RWPE1 (cell line): ENCODE measurements at regions not wholly inside any gene's neighbourhood (a gene's known extent, or its start where the extent isn't known, plus 50 kb on each side); places are given as distances from the start of the nearest gene placed in this dataset.
A peak's percentile ranks its signal among the peaks of the same experiment; 100 is the strongest.
"Not testable (repeated sequence)": the region's sequence is repeated elsewhere in the genome, so short reads cannot be mapped to it uniquely, and the experiment has no call there.

Source experiments
- CTCF ChIA-PET: fragments of 350-600 bp; sonication (Branson Sonifier 250); formaldehyde crosslinking; extraction: SDS; loops from one replicate; lab custom pipeline; 2021; lab: Yijun Ruan, JAX
- POLR2A ChIA-PET: fragments of 400-600 bp; formaldehyde crosslinking; extraction: SDS; loops from one replicate; lab custom pipeline; 2020; ENCODE audit warnings: antibody characterized with exemption; ENCODE audit not compliant: low non-redundant PET; lab: Yijun Ruan, JAX
- DNase-seq: peaks from one replicate; pipeline ENCODE4 v3.0.0; 2012; ENCODE audit warnings: low spot score
- H3K27ac ChIP-seq: fragments of 450-650 bp; 2 replicates; pipeline ENCODE4 v1.5.1; 2017
- CTCF ChIP-seq: fragments of 450-650 bp; conservative IDR thresholded peaks from 2 replicates; pipeline ENCODE4 v1.5.1; 2017; ENCODE audit warnings: low read depth, mild to moderate bottlenecking

- POLR2A ChIA-PET, result no interaction called here
- no peak for DNase-seq
- TF ChIP-seq CTCF, result no peak
- CTCF ChIA-PET, result no interaction called here
- no peak overlapping the region for H3K27ac ChIP-seq
These were observed 876.4 kb downstream of the NR2F1-AS1 start for GRCh38 chr5:92704590-92704989.

- ChIA-PET POLR2A (no interaction called here), CTCF (interaction anchor here (0.7 kb wide), 1 partner anchor 186 kb away, joined by 3 read pairs; no protein-coding TSS in a partner anchor)
- no peak for TF ChIP-seq CTCF
- no peak for DNase-seq
- no peak overlapping the region for H3K27ac ChIP-seq
These were observed 877.0 kb downstream of the NR2F1-AS1 start for GRCh38 chr5:92703976-92704375.

GRCh38 chr5:92695123-92696003 is 885.7 kb downstream of the NR2F1-AS1 start:
- ChIA-PET POLR2A (no interaction called here), CTCF (no interaction called here)
- no peak for DNase-seq
- no peak overlapping the region for H3K27ac ChIP-seq
- no peak for TF ChIP-seq CTCF

GRCh38 chr5:92694067-92694466 is 887.0 kb downstream of the NR2F1-AS1 start:
- CTCF ChIA-PET, result no interaction called here
- no peak for TF ChIP-seq CTCF
- POLR2A ChIA-PET, result no interaction called here

GRCh38 chr5:92691955-92692354 is 889.1 kb downstream of the NR2F1-AS1 start:
- POLR2A ChIA-PET, CTCF ChIA-PET, DNase-seq, H3K27ac ChIP-seq: not testable (repeated sequence)

More at GRCh38 chr5:92694067-92694466, 887.0 kb downstream of the NR2F1-AS1 start:
- no peak for DNase-seq
- H3K27ac ChIP-seq, result no peak overlapping the region

- ChIA-PET CTCF (interaction anchor here (0.5 to 0.6 kb wide), 2 partner anchors 151 to 894 kb away, joined by 3 read pairs; no protein-coding TSS in a partner anchor), POLR2A (no interaction called here)
- TF ChIP-seq CTCF, result no peak
- no peak overlapping the region for H3K27ac ChIP-seq
- DNase-seq, result peak; percentile 5
These were observed 892.9 kb downstream of the NR2F1-AS1 start for GRCh38 chr5:92687821-92688722.
